Naive thymus-derived CD4-positive, alpha-beta T cell (primary cell): ENCODE measurements at regions not wholly inside any gene's neighbourhood (a gene's known extent, or its start where the extent isn't known, plus 50 kb on each side); places are given as distances from the start of the nearest gene placed in this dataset.

ENCODE experiments used
- ATAC-seq: fragments of 150-1000 bp; cut with Tn5 transposase; 2 replicates; pipeline ENCODE4 v1.10.0; 2021; ENCODE audit warnings: mild to moderate bottlenecking, moderate library complexity
- CTCF ChIA-PET: fragments of 350-600 bp; sonication (Branson Sonifier 250); formaldehyde crosslinking; loops from one replicate; lab custom pipeline; 2021; ENCODE audit warnings: antibody characterized with exemption; lab: Charles Lee
- POLR2A ChIA-PET: fragments of 350-600 bp; sonication (Branson Sonifier 250); formaldehyde crosslinking; loops from one replicate; lab custom pipeline; 2021; ENCODE audit warnings: antibody characterized with exemption, inconsistent platforms; lab: Charles Lee
- DNase-seq, 9 donors: peaks; one replicate each; pipeline versions ENCODE4 v3.0.0 to v3.0.0-alpha.2; 2020 to 2022; ENCODE audit warnings: mixed read lengths in 1 of 9
- H3K27ac ChIP-seq: one replicate; pipeline ENCODE4 v1.7.0; 2013; ENCODE audit warnings: mild to moderate bottlenecking, low read depth, low read length, moderate library complexity
- H3K27me3 ChIP-seq, 2 donors: one replicate each; pipeline ENCODE4 v1.7.0; 2013; ENCODE audit warnings: low read length in 2 of 2, mild to moderate bottlenecking in 2 of 2, moderate library complexity in 2 of 2; ENCODE audit not compliant: control insufficient read depth in 2 of 2, insufficient read depth in 2 of 2
- H3K36me3 ChIP-seq, 3 experiments: 1 replicate in 2 of 3; 2 replicates in 1 of 3; pipeline ENCODE4 v1.7.0; 2013; ENCODE audit warnings: low read length in 3 of 3, mild to moderate bottlenecking in 3 of 3, moderate library complexity in 1 of 3; ENCODE audit not compliant: insufficient read depth in 3 of 3, control insufficient read depth in 2 of 3
- H3K4me1 ChIP-seq, 2 donors: one replicate each; pipeline ENCODE4 v1.7.0; 2013; ENCODE audit warnings: low read length in 2 of 2, mild to moderate bottlenecking in 2 of 2, moderate library complexity in 1 of 2; ENCODE audit not compliant: control insufficient read depth in 2 of 2, insufficient read depth in 2 of 2
- H3K4me3 ChIP-seq: 2 replicates; pipeline ENCODE4 v1.7.0; 2013; ENCODE audit warnings: mild to moderate bottlenecking, low read length
- H3K9me3 ChIP-seq, 3 experiments: 1 replicate in 2 of 3; 2 replicates in 1 of 3; pipeline ENCODE4 v1.7.0; 2013; ENCODE audit warnings: low read length in 3 of 3; ENCODE audit not compliant: control insufficient read depth in 2 of 3
- H3K27ac Mint-ChIP-seq, 9 donors: one replicate each; pipeline ENCODE4 v1.8.0; 2020 to 2022; ENCODE audit warnings: mixed read lengths in 9 of 9, mild to moderate bottlenecking in 8 of 9, moderate library complexity in 5 of 9, inconsistent platforms in 2 of 9
- H3K27me3 Mint-ChIP-seq, 5 donors: one replicate each; pipeline ENCODE4 v1.8.0; 2021 to 2022; ENCODE audit warnings: mixed read lengths in 5 of 5, mild to moderate bottlenecking in 1 of 5
- H3K36me3 Mint-ChIP-seq, 5 donors: one replicate each; pipeline ENCODE4 v1.8.0; 2020 to 2022; ENCODE audit warnings: mixed read lengths in 5 of 5, mild to moderate bottlenecking in 3 of 5, inconsistent platforms in 1 of 5
- H3K4me1 Mint-ChIP-seq, 7 donors: one replicate each; pipeline ENCODE4 v1.8.0; 2020 to 2022; ENCODE audit warnings: mixed read lengths in 7 of 7, mild to moderate bottlenecking in 3 of 7, inconsistent platforms in 1 of 7
- H3K4me3 Mint-ChIP-seq, 10 donors: one replicate each; pipeline ENCODE4 v1.8.0; 2020 to 2022; ENCODE audit warnings: mild to moderate bottlenecking in 10 of 10, mixed read lengths in 10 of 10, moderate library complexity in 6 of 10, inconsistent platforms in 2 of 10
- H3K9me3 Mint-ChIP-seq, 11 donors: one replicate each; pipeline ENCODE4 v1.8.0; 2020 to 2022; ENCODE audit warnings: mixed read lengths in 11 of 11, mild to moderate bottlenecking in 4 of 11, inconsistent platforms in 1 of 11, moderate library complexity in 1 of 11
- intact Hi-C, 2 donors: fragments of 100-400 bp; cut with micrococcal nuclease; formaldehyde crosslinking; loops; one replicate each; pipeline ENCODE4 v1.15.1; 2023

DNA sequence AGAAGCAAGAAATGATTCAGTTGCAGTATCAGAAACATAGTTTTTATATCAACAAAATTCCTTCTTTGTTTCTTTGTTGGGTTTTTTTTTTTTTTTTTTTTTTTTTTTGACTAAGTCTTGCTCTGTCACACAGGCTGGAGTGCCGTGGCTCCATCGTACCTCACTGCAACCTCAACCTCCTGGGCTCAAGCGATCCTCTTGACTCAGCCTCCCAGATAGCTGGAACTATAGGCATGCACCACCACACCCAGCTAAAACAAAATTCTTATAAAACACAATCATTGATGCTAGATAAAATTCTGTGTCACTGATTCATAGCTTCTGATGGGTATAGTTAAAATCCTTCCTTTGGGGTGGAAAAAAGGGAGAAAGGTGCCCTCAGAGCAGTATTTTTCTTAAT, 110.3 kb upstream of the TNFAIP3 start:
- DNase-seq: no peak
- Histone ChIP-seq H3K36me3 (no peaks in the 10 kb centered on the region), H3K4me3 (no peak overlapping the region), H3K27ac (no peak overlapping the region), H3K27me3 (no peaks in the 10 kb centered on the region), H3K9me3 (no peaks in the 10 kb centered on the region), H3K4me1 (no peaks in the 10 kb centered on the region)
- ATAC-seq: no peak
- Mint-ChIP-seq H3K36me3 (peaks cover 0 to 17% (median 0%) of the 10 kb centered on the region in 5 donors), H3K27me3 (peaks cover 2 to 15% (median 9%) of the 10 kb centered on the region in 5 donors), H3K4me3 (no peak overlapping the region), H3K9me3 (peaks cover 0 to 5% (median 0%) of the 10 kb centered on the region in 11 donors), H3K27ac (no peak overlapping the region), H3K4me1 (peaks cover 0 to 31% (median 0%) of the 10 kb centered on the region in 7 donors)
- CTCF ChIA-PET: interaction anchor here (0.6 kb wide), 1 partner anchor 69 kb away, joined by 4 read pairs; no protein-coding TSS in a partner anchor
- intact Hi-C loops: no loop called here
- POLR2A ChIA-PET: no interaction called here

- Mint-ChIP-seq H3K4me3 (no peak overlapping the region), H3K4me1 (peaks cover 0 to 29% (median 0%) of the 10 kb centered on the region in 7 donors), H3K27ac (no peak overlapping the region), H3K36me3 (peaks cover 0 to 19% (median 0%) of the 10 kb centered on the region in 5 donors), H3K9me3 (peaks cover 0 to 5% (median 0%) of the 10 kb centered on the region in 11 donors), H3K27me3 (peaks cover 0 to 10% (median 9%) of the 10 kb centered on the region in 5 donors)
- ATAC-seq: no peak
- H3K4me3 ChIP-seq: no peak overlapping the region
- no peak overlapping the region for H3K27ac ChIP-seq
- ChIA-PET CTCF (interaction anchor here (0.7 kb wide), 1 partner anchor 12 kb away, joined by 3 read pairs; no protein-coding TSS in a partner anchor), POLR2A (interaction anchor here (0.6 kb wide), 1 partner anchor 10 kb away, joined by 3 read pairs; no protein-coding TSS in a partner anchor)
- H3K36me3 ChIP-seq: no peaks in the 10 kb centered on the region
- intact Hi-C loops: no loop called here
- H3K4me1 ChIP-seq: no peaks in the 10 kb centered on the region
- DNase-seq: no peak
- no peaks in the 10 kb centered on the region for H3K9me3 ChIP-seq
- no peaks in the 10 kb centered on the region for H3K27me3 ChIP-seq
Measured at GRCh38 chr6:137758661-137759060, 108.4 kb upstream of the TNFAIP3 start.

DNA sequence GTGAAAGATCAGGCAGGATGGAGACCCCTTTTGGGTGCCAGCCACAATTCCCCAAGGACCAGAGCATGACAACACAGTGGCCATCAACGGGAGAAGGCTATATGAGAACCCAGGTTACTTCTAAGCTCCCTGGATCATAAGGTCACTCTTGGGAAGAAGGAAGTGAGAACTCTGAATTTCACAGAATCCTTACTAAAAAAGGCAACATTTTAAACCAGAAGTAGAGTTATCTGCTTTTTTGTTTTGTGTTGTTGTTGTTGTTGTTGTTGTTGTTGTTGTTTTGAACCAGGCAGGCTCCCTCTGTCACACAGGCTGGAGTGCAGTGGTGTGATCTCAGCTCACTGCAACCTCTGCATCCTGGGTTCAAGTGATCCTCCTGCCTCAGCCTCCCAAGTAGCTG, 107.4 kb upstream of the TNFAIP3 start:
- no peaks in the 10 kb centered on the region for H3K4me1 ChIP-seq
- Mint-ChIP-seq H3K9me3 (peaks cover 0 to 5% (median 0%) of the 10 kb centered on the region in 11 donors), H3K36me3 (peaks cover 0 to 19% (median 0%) of the 10 kb centered on the region in 5 donors), H3K4me1 (peaks cover 0 to 22% (median 0%) of the 10 kb centered on the region in 7 donors), H3K27ac (no peak overlapping the region), H3K27me3 (peaks cover 0 to 10% (median 5%) of the 10 kb centered on the region in 5 donors), H3K4me3 (no peak overlapping the region)
- intact Hi-C loops: no loop called here
- no peaks in the 10 kb centered on the region for H3K27me3 ChIP-seq
- ATAC-seq (no peak), DNase-seq (no peak)
- POLR2A ChIA-PET: no interaction called here
- H3K36me3 ChIP-seq: no peaks in the 10 kb centered on the region
- no peak overlapping the region for H3K27ac ChIP-seq
- CTCF ChIA-PET: no interaction called here
- no peaks in the 10 kb centered on the region for H3K9me3 ChIP-seq
- no peak overlapping the region for H3K4me3 ChIP-seq

- peaks cover 0 to 13% (median 0%) of the 10 kb centered on the region in 7 donors for H3K4me1 Mint-ChIP-seq
- Histone ChIP-seq H3K27ac (no peak overlapping the region), H3K4me3 (no peak overlapping the region), H3K36me3 (no peaks in the 10 kb centered on the region), H3K4me1 (no peaks in the 10 kb centered on the region), H3K27me3 (no peaks in the 10 kb centered on the region), H3K9me3 (no peaks in the 10 kb centered on the region)
- intact Hi-C loops: no loop called here
- DNase-seq (no peak), ATAC-seq (no peak)
- H3K27me3 Mint-ChIP-seq: no peaks in the 10 kb centered on the region
- ChIA-PET CTCF (interaction anchor here (0.6 to 1.0 kb wide), 3 partner anchors 43 to 118 kb away, joined by 3 read pairs; no protein-coding TSS in a partner anchor), POLR2A (no interaction called here)
- H3K9me3 Mint-ChIP-seq: peaks cover 0 to 3% (median 0%) of the 10 kb centered on the region in 11 donors
- peaks cover 0 to 13% (median 0%) of the 10 kb centered on the region in 5 donors for H3K36me3 Mint-ChIP-seq
- H3K27ac Mint-ChIP-seq: no peak overlapping the region
- H3K4me3 Mint-ChIP-seq: no peak overlapping the region
Measured at GRCh38 chr6:137761072-137761471, 106.0 kb upstream of the TNFAIP3 start.

DNA sequence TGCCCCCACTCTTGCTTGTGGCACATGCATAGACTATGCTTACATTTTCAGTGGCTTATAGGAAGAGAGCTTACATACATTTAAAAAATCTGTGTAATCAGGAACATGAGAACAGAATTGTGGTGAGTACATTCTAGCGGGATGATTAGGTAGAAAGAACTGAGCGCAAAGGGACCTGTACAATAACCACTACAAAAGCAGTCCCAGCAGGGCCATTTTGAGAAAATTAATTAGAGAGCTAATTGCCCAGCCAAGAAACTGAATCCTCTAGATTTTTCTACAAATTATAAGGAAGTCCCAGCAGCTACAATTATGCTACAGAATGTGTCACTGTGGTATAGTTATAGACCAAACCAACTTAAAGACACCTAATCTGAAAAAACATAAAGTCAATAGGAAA, 105.6 kb upstream of the TNFAIP3 start:
- ATAC-seq (no peak), DNase-seq (no peak)
- no peak overlapping the region for H3K4me3 Mint-ChIP-seq
- ChIA-PET CTCF (interaction anchor here (0.6 to 1.0 kb wide), 3 partner anchors 44 to 119 kb away, joined by 3 read pairs; no protein-coding TSS in a partner anchor), POLR2A (no interaction called here)
- H3K27me3 Mint-ChIP-seq: no peaks in the 10 kb centered on the region
- H3K4me1 Mint-ChIP-seq: peaks cover 0 to 15% (median 0%) of the 10 kb centered on the region in 7 donors
- Histone ChIP-seq H3K4me3 (no peak overlapping the region), H3K36me3 (no peaks in the 10 kb centered on the region), H3K27ac (no peak overlapping the region), H3K27me3 (no peaks in the 10 kb centered on the region), H3K9me3 (no peaks in the 10 kb centered on the region), H3K4me1 (no peaks in the 10 kb centered on the region)
- intact Hi-C loops: no loop called here
- H3K27ac Mint-ChIP-seq: no peak overlapping the region
- H3K36me3 Mint-ChIP-seq: peaks cover 0 to 15% (median 0%) of the 10 kb centered on the region in 5 donors
- peaks cover 0 to 3% (median 0%) of the 10 kb centered on the region in 11 donors for H3K9me3 Mint-ChIP-seq

DNA sequence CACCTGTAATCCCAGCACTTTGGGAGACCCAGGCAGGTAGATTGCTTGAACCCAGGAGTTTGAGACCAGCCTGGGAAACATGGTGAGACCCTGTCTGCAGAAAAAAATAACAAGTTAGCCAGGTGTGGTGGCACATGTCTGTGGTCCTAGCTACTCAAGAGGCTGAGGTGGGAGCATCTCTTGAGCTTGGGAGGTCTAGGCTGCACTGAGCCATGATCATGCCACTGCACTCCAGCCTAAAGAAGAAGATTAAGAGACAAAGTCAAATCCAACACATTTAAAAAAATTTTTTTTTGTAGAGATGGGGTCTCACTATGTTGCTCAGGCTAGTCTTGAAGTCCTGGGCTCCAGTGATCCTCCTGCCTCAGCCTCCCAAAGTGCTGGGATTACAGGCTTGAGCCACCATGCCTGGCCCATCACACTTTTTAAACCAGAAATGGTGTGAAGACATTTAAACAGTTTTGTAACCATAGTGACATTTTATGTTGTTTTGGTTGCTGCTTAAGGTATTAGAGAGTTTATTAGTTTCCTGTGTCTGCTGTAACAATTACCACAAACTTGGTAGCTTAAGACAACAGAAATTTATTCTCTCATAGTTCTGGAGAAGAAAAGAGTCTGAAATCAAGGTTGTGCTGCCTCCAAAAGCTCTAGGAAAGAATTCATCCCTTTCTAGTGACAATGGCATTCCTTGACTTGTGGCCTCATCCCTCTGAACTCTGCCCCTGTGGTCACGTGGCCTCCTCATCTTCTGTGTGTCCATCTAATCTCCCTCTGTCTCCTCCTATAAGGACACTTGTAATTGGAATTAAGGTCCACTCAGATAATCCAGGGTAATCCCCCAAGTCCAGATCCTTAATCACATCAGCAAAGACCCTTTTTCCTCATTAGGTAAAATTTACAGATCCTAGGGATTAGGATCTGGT, 104.6 kb upstream of the TNFAIP3 start:
- intact Hi-C loops: no loop called here
- peaks cover 0 to 22% (median 5%) of the 10 kb centered on the region in 7 donors for H3K4me1 Mint-ChIP-seq
- H3K4me3 Mint-ChIP-seq: no peak overlapping the region
- Histone ChIP-seq H3K9me3 (no peaks in the 10 kb centered on the region), H3K27ac (no peak overlapping the region), H3K4me3 (no peak overlapping the region), H3K27me3 (no peaks in the 10 kb centered on the region), H3K36me3 (no peaks in the 10 kb centered on the region), H3K4me1 (peaks cover 0 to 1% of the 10 kb centered on the region in 2 donors)
- H3K36me3 Mint-ChIP-seq: peaks cover 0 to 21% (median 0%) of the 10 kb centered on the region in 5 donors
- no peaks in the 10 kb centered on the region for H3K27me3 Mint-ChIP-seq
- no peak overlapping the region for H3K27ac Mint-ChIP-seq
- ChIA-PET POLR2A (no interaction called here), CTCF (no interaction called here)
- DNase-seq (no peak), ATAC-seq (peak; percentile 60)
- peaks cover 0 to 5% (median 0%) of the 10 kb centered on the region in 11 donors for H3K9me3 Mint-ChIP-seq
